SU-DHL-6 (cell line): ENCODE measurements at regions not wholly inside any gene's neighbourhood (a gene's known extent, or its start where the extent isn't known, plus 50 kb on each side); places are given as distances from the start of the nearest gene placed in this dataset.

Experiments
- H2AFZ ChIP-seq: fragments of 200-600 bp; sonication (generic); 2 replicates; pipeline ENCODE4 v1.6.1; 2014; ENCODE audit warnings: low read depth, mild to moderate bottlenecking, moderate library complexity, mixed read lengths, antibody characterized with exemption, low read length; ENCODE audit not compliant: severe bottlenecking
- H3F3A ChIP-seq: fragments of 200-600 bp; shearing (Covaris generic); 2 replicates; pipeline ENCODE4 v1.6.0; 2016; ENCODE audit warnings: antibody characterized with exemption, mild to moderate bottlenecking; ENCODE audit not compliant: insufficient read depth
- H3K27ac ChIP-seq: fragments of 200-600 bp; sonication (generic); 2 replicates; pipeline ENCODE4 v1.5.1; 2016; ENCODE audit warnings: low read depth, mild to moderate bottlenecking, low read length, moderate library complexity, mixed read lengths
- H3K27me3 ChIP-seq: fragments of 200-600 bp; sonication (generic), shearing (Covaris generic); 2 replicates; pipeline ENCODE4 v1.6.0; 2014; ENCODE audit warnings: mild to moderate bottlenecking, low read length
- H3K36me3 ChIP-seq: fragments of 200-600 bp; sonication (generic); 2 replicates; pipeline ENCODE4 v1.6.1; 2014; ENCODE audit warnings: mild to moderate bottlenecking, low read length, mixed read lengths
- H3K4me2 ChIP-seq: fragments of 300-600, 200-600 bp; shearing (Covaris generic), sonication (generic); 2 replicates; pipeline ENCODE4 v1.6.0; 2014; ENCODE audit warnings: low read length, low read depth, mild to moderate bottlenecking; ENCODE audit not compliant: poor library complexity, severe bottlenecking
- H3K4me3 ChIP-seq: fragments of 200-600 bp; sonication (generic); 2 replicates; pipeline ENCODE4 v1.5.1; 2014; ENCODE audit warnings: antibody characterized with exemption, low read length, mild to moderate bottlenecking, mixed read lengths; ENCODE audit not compliant: insufficient read depth, poor library complexity, severe bottlenecking
- H3K79me2 ChIP-seq: fragments of 200-600 bp; sonication (generic); 2 replicates; pipeline ENCODE4 v1.6.1; 2014; ENCODE audit warnings: mild to moderate bottlenecking, low read length, moderate library complexity; ENCODE audit not compliant: insufficient read depth
- H3K9ac ChIP-seq: fragments of 200-600 bp; sonication (generic); 2 replicates; pipeline ENCODE4 v1.7.0; 2014; ENCODE audit warnings: mild to moderate bottlenecking, low read length
- H3K9me2 ChIP-seq: fragments of 200-600 bp; sonication (generic); replicated peaks from 2 replicates; pipeline ENCODE4 v1.6.1; 2014; ENCODE audit warnings: low read length; ENCODE audit not compliant: insufficient read depth
- H3K9me3 ChIP-seq: fragments of 200-600 bp; sonication (generic); 2 replicates; pipeline ENCODE4 v1.6.1; 2014; ENCODE audit warnings: low read length, mixed read lengths; ENCODE audit not compliant: insufficient read depth
- H4K20me1 ChIP-seq: fragments of 200-600 bp; sonication (generic); 2 replicates; pipeline ENCODE4 v1.6.1; 2014; ENCODE audit warnings: low read depth, mild to moderate bottlenecking, antibody characterized with exemption, low read length, moderate library complexity, mixed read lengths
- CTCF ChIP-seq: fragments of 200-600 bp; sonication (generic); IDR thresholded peaks from one replicate; pipeline ENCODE4 v1.5.1; 2017; ENCODE audit warnings: antibody characterized with exemption, mild to moderate bottlenecking, low read length, moderate library complexity; ENCODE audit not compliant: insufficient read depth, poor library complexity, severe bottlenecking
- EZH2phosphoT487 ChIP-seq: fragments of 200-600 bp; sonication (generic), shearing (Covaris generic); conservative IDR thresholded peaks from 2 replicates; pipeline ENCODE4 v1.6.1; 2018; ENCODE audit warnings: mild to moderate bottlenecking, antibody characterized with exemption, low read length, moderate library complexity, mixed read lengths

- Histone ChIP-seq H2AFZ (no peak overlapping the region), H3K27me3 (no peaks in the 10 kb centered on the region)
These were observed 451.5 kb downstream of the EPM2A start for GRCh38 chr6:145283856-145284255.

GRCh38 chr6:145286916-145287315 lies 448.4 kb downstream of the EPM2A start:
- TF ChIP-seq EZH2phosphoT487 (no peak), CTCF (no peak)
- H3F3A ChIP-seq = no peaks in the 10 kb centered on the region
- no peaks in the 10 kb centered on the region for H4K20me1 ChIP-seq
- H3K4me3 ChIP-seq = no peak overlapping the region
- H3K9me3 ChIP-seq = no peaks in the 10 kb centered on the region
- no peaks in the 10 kb centered on the region for H3K9me2 ChIP-seq
- no peaks in the 10 kb centered on the region for H3K27me3 ChIP-seq
- H3K4me2 ChIP-seq = no peak overlapping the region
- no peaks in the 10 kb centered on the region for H3K79me2 ChIP-seq
- no peak overlapping the region for H3K27ac ChIP-seq
- no peak overlapping the region for H2AFZ ChIP-seq
- H3K36me3 ChIP-seq = no peaks in the 10 kb centered on the region
- H3K9ac ChIP-seq = no peak overlapping the region

More at GRCh38 chr6:145283856-145284255, 451.5 kb downstream of the EPM2A start:
- Histone ChIP-seq H3K27ac (no peak overlapping the region), H4K20me1 (no peaks in the 10 kb centered on the region), H3K9me2 (no peaks in the 10 kb centered on the region), H3K9ac (no peak overlapping the region), H3K36me3 (no peaks in the 10 kb centered on the region), H3K4me2 (no peak overlapping the region), H3F3A (no peaks in the 10 kb centered on the region), H3K9me3 (no peaks in the 10 kb centered on the region), H3K4me3 (no peak overlapping the region), H3K79me2 (no peaks in the 10 kb centered on the region)
- TF ChIP-seq CTCF (no peak), EZH2phosphoT487 (no peak)

- H3K79me2 ChIP-seq = no peaks in the 10 kb centered on the region
- H2AFZ ChIP-seq = no peak overlapping the region
- no peak overlapping the region for H3K27ac ChIP-seq
- no peaks in the 10 kb centered on the region for H3K27me3 ChIP-seq
- no peaks in the 10 kb centered on the region for H3K36me3 ChIP-seq
- H3F3A ChIP-seq = no peaks in the 10 kb centered on the region
- no peak for TF ChIP-seq EZH2phosphoT487
- TF ChIP-seq CTCF = no peak
- H3K9me3 ChIP-seq = no peaks in the 10 kb centered on the region
- H3K4me2 ChIP-seq = no peak overlapping the region
- no peak overlapping the region for H3K4me3 ChIP-seq
- H3K9ac ChIP-seq = no peak overlapping the region
- H4K20me1 ChIP-seq = no peaks in the 10 kb centered on the region
- H3K9me2 ChIP-seq = no peaks in the 10 kb centered on the region
These were observed 445.7 kb downstream of the EPM2A start for GRCh38 chr6:145289573-145289972.
